Liver (tissue), 8 donors: ENCODE measurements at regions not wholly inside any gene's neighbourhood (a gene's known extent, or its start where the extent isn't known, plus 50 kb on each side); places are given as distances from the start of the nearest gene placed in this dataset.

Experiments used
- DNase-seq: peaks from one replicate; pipeline ENCODE4 v3.0.0-alpha.2; 2017; ENCODE audit warnings: low spot score
- H3K27ac ChIP-seq, 2 donors: one replicate each; pipeline ENCODE4 v1.7.0; 2013; ENCODE audit warnings: inconsistent platforms in 2 of 2, low read length in 2 of 2, control low read depth in 1 of 2, low read depth in 1 of 2, mild to moderate bottlenecking in 1 of 2
- H3K27me3 ChIP-seq, 4 donors: one replicate each; pipeline versions ENCODE4 v1.6.1 to v1.7.0; 2013; ENCODE audit warnings: low read length in 3 of 4, inconsistent platforms in 1 of 4, mild to moderate bottlenecking in 1 of 4, moderate library complexity in 1 of 4; ENCODE audit not compliant: control insufficient read depth in 4 of 4, insufficient read depth in 4 of 4
- H3K36me3 ChIP-seq, 4 donors: one replicate each; pipeline versions ENCODE4 v1.6.1 to v1.7.0; 2013; ENCODE audit warnings: low read length in 3 of 4, mild to moderate bottlenecking in 3 of 4, low read depth in 1 of 4, moderate library complexity in 1 of 4; ENCODE audit not compliant: control insufficient read depth in 4 of 4, insufficient read depth in 3 of 4
- H3K4me1 ChIP-seq, 4 donors: one replicate each; pipeline versions ENCODE4 v1.6.1 to v1.7.0; 2013; ENCODE audit warnings: low read length in 3 of 4, mild to moderate bottlenecking in 3 of 4, moderate library complexity in 1 of 4; ENCODE audit not compliant: control insufficient read depth in 4 of 4, insufficient read depth in 4 of 4
- H3K4me3 ChIP-seq, 3 donors: one replicate each; pipeline versions ENCODE4 v1.6.1 to v1.7.0; 2013; ENCODE audit warnings: low read length in 3 of 3, control low read depth in 1 of 3, low read depth in 1 of 3, mild to moderate bottlenecking in 1 of 3
- H3K9ac ChIP-seq, 2 donors: one replicate each; pipeline ENCODE4 v1.7.0; 2013; ENCODE audit warnings: low read length in 2 of 2, mild to moderate bottlenecking in 2 of 2, moderate library complexity in 2 of 2, control low read depth in 1 of 2, low read depth in 1 of 2
- H3K9me3 ChIP-seq, 4 donors: one replicate each; pipeline versions ENCODE4 v1.6.1 to v1.7.0; 2013; ENCODE audit warnings: low read length in 3 of 4; ENCODE audit not compliant: control insufficient read depth in 4 of 4
- EGR1 ChIP-seq, 2 donors: IDR thresholded peaks; 2 replicates each; pipeline ENCODE4 v1.6.1; 2016 to 2018; ENCODE audit warnings: antibody characterized with exemption in 2 of 2, low read depth in 2 of 2
- FOXA1 ChIP-seq: IDR thresholded peaks from 2 replicates; pipeline ENCODE4 v1.6.1; 2016; ENCODE audit warnings: antibody characterized with exemption
- FOXA2 ChIP-seq: IDR thresholded peaks from 2 replicates; pipeline ENCODE4 v1.6.1; 2016; ENCODE audit warnings: antibody characterized with exemption
- NR2F2 ChIP-seq: IDR thresholded peaks from 2 replicates; pipeline ENCODE4 v1.6.1; 2016; ENCODE audit warnings: antibody characterized with exemption
- RAD21 ChIP-seq, 2 donors: IDR thresholded peaks; 2 replicates each; pipeline ENCODE4 v1.6.1; 2016; ENCODE audit warnings: antibody characterized with exemption in 2 of 2, mild to moderate bottlenecking in 2 of 2
- RXRA ChIP-seq, 2 donors: IDR thresholded peaks; 2 replicates each; pipeline ENCODE4 v1.6.1; 2017 to 2018; ENCODE audit warnings: antibody characterized with exemption in 2 of 2, mild to moderate bottlenecking in 1 of 2
- SP1 ChIP-seq: IDR thresholded peaks from 2 replicates; pipeline ENCODE4 v1.6.1; 2018; ENCODE audit warnings: antibody characterized with exemption, mild to moderate bottlenecking
- YY1 ChIP-seq: IDR thresholded peaks from 2 replicates; pipeline ENCODE4 v1.6.1; 2016; ENCODE audit warnings: antibody characterized with exemption, mild to moderate bottlenecking
- WGBS: extraction: QIAGEN DNeasy Blood & Tissue Kit; methylation state at CpG from one replicate; pipeline ENCODE4 v1.1.7; 2013; 5-methylcytosine and 5-hydroxymethylcytosine counted together
- TF ChIP-seq, protein P1 (sequence below): fragments of 150-350 bp; IDR thresholded peaks from 2 replicates; pipeline ENCODE4 v1.5.1; 2017; ENCODE audit warnings: improper control_type of control experiment, low read depth, low read length; ENCODE audit not compliant: missing input control
- TF ChIP-seq, protein P2 (sequence below): IDR thresholded peaks from 2 replicates; pipeline ENCODE4 v1.6.1; 2016; ENCODE audit warnings: antibody characterized with exemption
- TF ChIP-seq, protein P3 (sequence below): IDR thresholded peaks from 2 replicates; pipeline ENCODE4 v1.6.1; 2016; ENCODE audit warnings: antibody characterized with exemption
- donor health status: healthy.
- donor health status: healthy.
- donor health status: healthy.
- donor health status: healthy.
- donor health status: healthy.

DNA sequence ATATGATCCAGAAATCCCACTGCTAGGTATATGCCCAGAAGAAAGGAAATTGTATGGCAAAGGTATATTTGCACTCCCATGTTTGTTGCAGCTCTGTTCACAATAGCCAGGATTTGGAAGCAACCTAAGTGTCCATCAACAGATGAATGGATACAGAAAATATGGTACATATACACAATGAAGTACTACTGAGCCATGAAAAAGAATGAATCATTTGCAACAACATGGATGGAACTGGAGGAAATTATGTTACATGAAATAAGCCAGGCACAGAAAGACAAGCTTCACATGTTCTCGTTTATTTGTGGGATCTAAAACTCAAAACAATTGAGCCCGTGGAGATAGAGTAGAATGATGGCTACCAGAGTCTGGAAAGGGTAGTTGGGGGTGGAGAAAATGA lies 55.5 kb upstream of the BDH1 start:
- H3K36me3 ChIP-seq, result peaks cover 16 to 63% (median 47%) of the 10 kb centered on the region in 4 donors
- no peak overlapping the region for H3K9ac ChIP-seq
- WGBS, result 98% methylated on average over 2 of the region's 2 CpGs
- DNase-seq, result no peak
- H3K27ac ChIP-seq, result no peak overlapping the region
- no peaks in the 10 kb centered on the region for H3K27me3 ChIP-seq
- TF ChIP-seq SP1 (no peak), FOXA2 (no peak)
- H3K4me1 ChIP-seq, result no peaks in the 10 kb centered on the region
- H3K4me3 ChIP-seq, result no peak overlapping the region
- H3K9me3 ChIP-seq, result no peaks in the 10 kb centered on the region

GRCh38 chr3:197606468-197606867 lies 50.7 kb upstream of the BDH1 start:
- H3K27me3 ChIP-seq, result no peaks in the 10 kb centered on the region
- H3K36me3 ChIP-seq, result peaks cover 13 to 32% (median 21%) of the 10 kb centered on the region in 4 donors
- TF ChIP-seq NR2F2 (no peak), EGR1 (IDR thresholded peaks at IDR 0.05; ENCODE audit: low read depth in 2 of 2) (no peak), RXRA (IDR thresholded peaks at IDR 0.05) (no peak), RAD21 (IDR thresholded peaks at IDR 0.05) (no peak), FOXA2 (no peak), SP1 (no peak), FOXA1 (no peak), YY1 (no peak)
- TF ChIP-seq, protein P1, sequence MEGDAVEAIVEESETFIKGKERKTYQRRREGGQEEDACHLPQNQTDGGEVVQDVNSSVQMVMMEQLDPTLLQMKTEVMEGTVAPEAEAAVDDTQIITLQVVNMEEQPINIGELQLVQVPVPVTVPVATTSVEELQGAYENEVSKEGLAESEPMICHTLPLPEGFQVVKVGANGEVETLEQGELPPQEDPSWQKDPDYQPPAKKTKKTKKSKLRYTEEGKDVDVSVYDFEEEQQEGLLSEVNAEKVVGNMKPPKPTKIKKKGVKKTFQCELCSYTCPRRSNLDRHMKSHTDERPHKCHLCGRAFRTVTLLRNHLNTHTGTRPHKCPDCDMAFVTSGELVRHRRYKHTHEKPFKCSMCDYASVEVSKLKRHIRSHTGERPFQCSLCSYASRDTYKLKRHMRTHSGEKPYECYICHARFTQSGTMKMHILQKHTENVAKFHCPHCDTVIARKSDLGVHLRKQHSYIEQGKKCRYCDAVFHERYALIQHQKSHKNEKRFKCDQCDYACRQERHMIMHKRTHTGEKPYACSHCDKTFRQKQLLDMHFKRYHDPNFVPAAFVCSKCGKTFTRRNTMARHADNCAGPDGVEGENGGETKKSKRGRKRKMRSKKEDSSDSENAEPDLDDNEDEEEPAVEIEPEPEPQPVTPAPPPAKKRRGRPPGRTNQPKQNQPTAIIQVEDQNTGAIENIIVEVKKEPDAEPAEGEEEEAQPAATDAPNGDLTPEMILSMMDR, result no peak
- TF ChIP-seq, protein P2, sequence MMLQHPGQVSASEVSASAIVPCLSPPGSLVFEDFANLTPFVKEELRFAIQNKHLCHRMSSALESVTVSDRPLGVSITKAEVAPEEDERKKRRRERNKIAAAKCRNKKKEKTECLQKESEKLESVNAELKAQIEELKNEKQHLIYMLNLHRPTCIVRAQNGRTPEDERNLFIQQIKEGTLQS, result no peak
- TF ChIP-seq, protein P3, sequence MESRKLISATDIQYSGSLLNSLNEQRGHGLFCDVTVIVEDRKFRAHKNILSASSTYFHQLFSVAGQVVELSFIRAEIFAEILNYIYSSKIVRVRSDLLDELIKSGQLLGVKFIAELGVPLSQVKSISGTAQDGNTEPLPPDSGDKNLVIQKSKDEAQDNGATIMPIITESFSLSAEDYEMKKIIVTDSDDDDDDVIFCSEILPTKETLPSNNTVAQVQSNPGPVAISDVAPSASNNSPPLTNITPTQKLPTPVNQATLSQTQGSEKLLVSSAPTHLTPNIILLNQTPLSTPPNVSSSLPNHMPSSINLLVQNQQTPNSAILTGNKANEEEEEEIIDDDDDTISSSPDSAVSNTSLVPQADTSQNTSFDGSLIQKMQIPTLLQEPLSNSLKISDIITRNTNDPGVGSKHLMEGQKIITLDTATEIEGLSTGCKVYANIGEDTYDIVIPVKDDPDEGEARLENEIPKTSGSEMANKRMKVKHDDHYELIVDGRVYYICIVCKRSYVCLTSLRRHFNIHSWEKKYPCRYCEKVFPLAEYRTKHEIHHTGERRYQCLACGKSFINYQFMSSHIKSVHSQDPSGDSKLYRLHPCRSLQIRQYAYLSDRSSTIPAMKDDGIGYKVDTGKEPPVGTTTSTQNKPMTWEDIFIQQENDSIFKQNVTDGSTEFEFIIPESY, result no peak
- H3K4me3 ChIP-seq, result no peak overlapping the region
- H3K9ac ChIP-seq, result no peak overlapping the region
- no peak for DNase-seq
- 92% methylated on average over 3 of the region's 3 CpGs for WGBS
- no peaks in the 10 kb centered on the region for H3K9me3 ChIP-seq
- no peak overlapping the region for H3K27ac ChIP-seq
- peaks cover 6 to 20% (median 14%) of the 10 kb centered on the region in 4 donors for H3K4me1 ChIP-seq
